Neural cell (in vitro differentiated cells): ENCODE measurements at regions not wholly inside any gene's neighbourhood (a gene's known extent, or its start where the extent isn't known, plus 50 kb on each side); places are given as distances from the start of the nearest gene placed in this dataset.

Source experiments
- H2AFZ ChIP-seq: fragments of 200-600, 300-800 bp; sonication (generic), shearing (Covaris generic); 2 replicates; pipeline ENCODE4 v1.6.0; 2014; ENCODE audit warnings: low read depth, mild to moderate bottlenecking, antibody characterized with exemption, low read length, moderate library complexity
- H3F3A ChIP-seq: fragments of 200-600 bp; shearing (Covaris generic); 2 replicates; pipeline ENCODE4 v1.6.1; 2016; ENCODE audit warnings: mild to moderate bottlenecking, moderate library complexity, mixed read lengths, antibody characterized with exemption, low read length; ENCODE audit not compliant: insufficient read depth, poor library complexity, severe bottlenecking
- H3K27ac ChIP-seq: fragments of 200-600, 300-800 bp; sonication (generic), shearing (Covaris generic); 2 replicates; pipeline ENCODE4 v1.5.1; 2014; ENCODE audit warnings: mild to moderate bottlenecking, low read length, moderate library complexity
- H3K27me3 ChIP-seq: fragments of 300-800, 200-600 bp; sonication (generic), shearing (Covaris generic); 2 replicates; pipeline ENCODE4 v1.6.0; 2014; ENCODE audit warnings: mild to moderate bottlenecking, low read depth, low read length, moderate library complexity; ENCODE audit not compliant: insufficient read depth
- H3K36me3 ChIP-seq: fragments of 300-800, 200-600 bp; sonication (generic), shearing (Covaris generic); 2 replicates; pipeline ENCODE4 v1.5.1; 2014; ENCODE audit warnings: mild to moderate bottlenecking, antibody characterized with exemption, low read length, moderate library complexity; ENCODE audit not compliant: insufficient read depth
- H3K4me2 ChIP-seq: fragments of 300-800, 200-600 bp; sonication (generic), shearing (Covaris generic); 2 replicates; pipeline ENCODE4 v1.6.0; 2014; ENCODE audit warnings: mild to moderate bottlenecking, low read length
- H3K4me3 ChIP-seq: fragments of 300-800, 200-600 bp; sonication (generic), shearing (Covaris generic); 2 replicates; pipeline ENCODE4 v1.5.1; 2014; ENCODE audit warnings: mild to moderate bottlenecking, low read length, moderate library complexity
- H3K79me2 ChIP-seq: fragments of 200-600 bp; shearing (Covaris generic); replicated peaks from 2 replicates; pipeline ENCODE4 v1.6.0; 2014; ENCODE audit warnings: mild to moderate bottlenecking, low read length, moderate library complexity; ENCODE audit not compliant: insufficient read depth
- H3K9ac ChIP-seq: fragments of 300-800, 200-600 bp; sonication (generic), shearing (Covaris generic); 2 replicates; pipeline ENCODE4 v1.6.1; 2016; ENCODE audit warnings: mild to moderate bottlenecking, low read length, mixed read lengths
- H3K9me2 ChIP-seq: fragments of 200-600 bp; shearing (Covaris generic); 2 replicates; pipeline ENCODE4 v1.6.1; 2016; ENCODE audit warnings: mild to moderate bottlenecking, low read length, mixed read lengths; ENCODE audit not compliant: insufficient read depth
- H3K9me3 ChIP-seq: fragments of 200-600, 300-800 bp; sonication (generic), shearing (Covaris generic); 2 replicates; pipeline ENCODE4 v1.6.1; 2016; ENCODE audit warnings: mild to moderate bottlenecking, mixed run types, low read length, moderate library complexity, mixed read lengths
- H4K20me1 ChIP-seq: fragments of 200-600 bp; shearing (Covaris generic); 2 replicates; pipeline ENCODE4 v1.6.1; 2016; ENCODE audit warnings: mild to moderate bottlenecking, mixed run types; ENCODE audit not compliant: insufficient read depth
- EP300 ChIP-seq: fragments of 450-650 bp; conservative IDR thresholded peaks from 2 replicates; pipeline ENCODE4 v1.6.1; 2014; ENCODE audit warnings: antibody characterized with exemption, mild to moderate bottlenecking, moderate library complexity; ENCODE audit not compliant: poor library complexity, severe bottlenecking
- EZH2 ChIP-seq: fragments of 200-600, 300-800 bp; shearing (Covaris generic), sonication (generic); IDR thresholded peaks from 2 replicates; pipeline ENCODE4 v1.6.1; 2014; ENCODE audit warnings: antibody characterized with exemption, low read length, borderline replicate concordance, mild to moderate bottlenecking; ENCODE audit not compliant: insufficient read depth, poor library complexity, severe bottlenecking
- MXI1 ChIP-seq: fragments of 450-650 bp; conservative IDR thresholded peaks from 2 replicates; pipeline ENCODE4 v1.6.1; 2014; ENCODE audit warnings: antibody characterized with exemption, mild to moderate bottlenecking; ENCODE audit not compliant: poor library complexity, severe bottlenecking
- POLR2AphosphoS5 ChIP-seq: IDR thresholded peaks from 2 replicates; pipeline ENCODE4 v1.6.1; 2012
- RAD21 ChIP-seq: fragments of 450-650 bp; conservative IDR thresholded peaks from 2 replicates; pipeline ENCODE4 v1.6.1; 2014; ENCODE audit warnings: antibody characterized with exemption, mild to moderate bottlenecking, moderate library complexity
- REST ChIP-seq: IDR thresholded peaks from 2 replicates; pipeline ENCODE4 v1.6.1; 2012; ENCODE audit warnings: borderline replicate concordance
- SMC3 ChIP-seq: fragments of 450-650 bp; conservative IDR thresholded peaks from 2 replicates; pipeline ENCODE4 v1.6.1; 2014; ENCODE audit warnings: antibody characterized with exemption, mild to moderate bottlenecking, moderate library complexity; ENCODE audit not compliant: poor library complexity
- TAF1 ChIP-seq: IDR thresholded peaks from 2 replicates; pipeline ENCODE4 v1.6.1; 2012; ENCODE audit warnings: low read depth
- TF ChIP-seq, protein P1 (sequence below): fragments of 450-650 bp; IDR thresholded peaks from 2 replicates; pipeline ENCODE4 v1.5.1; 2014; ENCODE audit warnings: antibody characterized with exemption, mild to moderate bottlenecking, moderate library complexity; ENCODE audit not compliant: poor library complexity, severe bottlenecking

GRCh38 chr3:170804078-170804477 lies 65.9 kb downstream of the RPL22L1 start:
- no peaks in the 10 kb centered on the region for H3K9me2 ChIP-seq
- H3F3A ChIP-seq, result no peaks in the 10 kb centered on the region
- H3K79me2 ChIP-seq, result no peaks in the 10 kb centered on the region
- H3K9ac ChIP-seq, result no peak overlapping the region
- H3K4me3 ChIP-seq, result no peak overlapping the region
- H3K27ac ChIP-seq, result no peak overlapping the region
- H2AFZ ChIP-seq, result no peak overlapping the region
- no peaks in the 10 kb centered on the region for H4K20me1 ChIP-seq
- no peaks in the 10 kb centered on the region for H3K27me3 ChIP-seq
- TF ChIP-seq POLR2AphosphoS5 (no peak), REST (no peak), TAF1 (no peak), RAD21 (no peak), MXI1 (no peak)
- TF ChIP-seq, protein P1, sequence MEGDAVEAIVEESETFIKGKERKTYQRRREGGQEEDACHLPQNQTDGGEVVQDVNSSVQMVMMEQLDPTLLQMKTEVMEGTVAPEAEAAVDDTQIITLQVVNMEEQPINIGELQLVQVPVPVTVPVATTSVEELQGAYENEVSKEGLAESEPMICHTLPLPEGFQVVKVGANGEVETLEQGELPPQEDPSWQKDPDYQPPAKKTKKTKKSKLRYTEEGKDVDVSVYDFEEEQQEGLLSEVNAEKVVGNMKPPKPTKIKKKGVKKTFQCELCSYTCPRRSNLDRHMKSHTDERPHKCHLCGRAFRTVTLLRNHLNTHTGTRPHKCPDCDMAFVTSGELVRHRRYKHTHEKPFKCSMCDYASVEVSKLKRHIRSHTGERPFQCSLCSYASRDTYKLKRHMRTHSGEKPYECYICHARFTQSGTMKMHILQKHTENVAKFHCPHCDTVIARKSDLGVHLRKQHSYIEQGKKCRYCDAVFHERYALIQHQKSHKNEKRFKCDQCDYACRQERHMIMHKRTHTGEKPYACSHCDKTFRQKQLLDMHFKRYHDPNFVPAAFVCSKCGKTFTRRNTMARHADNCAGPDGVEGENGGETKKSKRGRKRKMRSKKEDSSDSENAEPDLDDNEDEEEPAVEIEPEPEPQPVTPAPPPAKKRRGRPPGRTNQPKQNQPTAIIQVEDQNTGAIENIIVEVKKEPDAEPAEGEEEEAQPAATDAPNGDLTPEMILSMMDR, result no peak
- H3K36me3 ChIP-seq, result no peaks in the 10 kb centered on the region
- no peaks in the 10 kb centered on the region for H3K9me3 ChIP-seq
- no peak overlapping the region for H3K4me2 ChIP-seq

DNA sequence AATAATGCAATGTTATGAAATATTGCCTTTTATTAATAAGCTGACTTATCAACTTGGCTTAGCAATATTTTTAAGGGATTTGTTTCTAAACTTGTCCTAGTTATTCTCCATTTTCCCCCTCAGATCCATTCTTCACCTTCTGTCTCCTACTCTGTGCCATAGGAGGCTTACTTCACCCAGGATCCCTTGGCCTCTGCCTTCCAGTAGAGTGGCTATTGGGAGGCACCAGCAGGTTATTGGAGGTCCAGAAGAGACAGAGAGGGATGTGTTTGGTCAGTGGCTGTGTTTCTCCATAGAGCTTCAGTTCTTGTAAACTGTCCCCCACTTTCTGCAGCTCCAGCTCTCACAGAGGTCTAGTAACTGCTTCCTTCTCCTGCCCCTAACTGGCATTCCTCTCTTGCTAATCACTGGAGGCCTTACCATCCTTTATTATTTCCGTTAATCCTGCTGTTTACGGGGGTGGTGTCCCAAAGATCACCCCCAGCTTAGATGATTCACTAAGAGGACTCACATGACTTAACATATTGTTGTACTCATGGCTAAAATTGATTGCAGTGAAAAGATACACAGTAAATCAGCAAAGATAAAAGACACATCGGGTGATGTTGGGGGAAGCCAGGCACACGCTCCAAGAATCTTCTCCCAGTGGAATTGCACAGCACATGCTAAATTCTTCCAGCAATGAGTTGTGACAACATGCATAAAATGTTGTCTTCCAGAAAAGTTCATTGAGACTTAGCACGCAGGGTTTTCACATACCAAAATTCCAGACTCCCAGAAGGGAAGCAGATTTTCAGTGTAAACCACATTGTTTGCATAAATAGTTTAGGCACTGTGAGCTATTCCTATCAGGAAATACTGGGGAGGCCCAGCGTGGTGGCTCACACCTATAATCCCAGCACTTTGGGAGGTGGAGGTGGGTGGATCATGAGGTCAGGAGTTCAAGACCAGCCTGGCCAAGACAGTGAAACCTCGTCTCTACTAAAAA lies 67.5 kb downstream of the RPL22L1 start:
- Histone ChIP-seq H3K27me3 (no peaks in the 10 kb centered on the region), H4K20me1 (no peaks in the 10 kb centered on the region), H2AFZ (no peak overlapping the region), H3K9ac (no peak overlapping the region), H3K79me2 (no peaks in the 10 kb centered on the region), H3F3A (no peaks in the 10 kb centered on the region), H3K4me3 (no peak overlapping the region), H3K9me2 (no peaks in the 10 kb centered on the region), H3K9me3 (no peaks in the 10 kb centered on the region), H3K36me3 (no peaks in the 10 kb centered on the region), H3K27ac (no peak overlapping the region), H3K4me2 (no peak overlapping the region)
- TF ChIP-seq, protein P1, result no peak
- TF ChIP-seq EZH2 (no peak), EP300 (no peak), MXI1 (no peak), REST (no peak), RAD21 (no peak), POLR2AphosphoS5 (no peak), TAF1 (no peak), SMC3 (no peak)
